Sigmoid colon (tissue), 6 donors: ENCODE measurements at regions not wholly inside any gene's neighbourhood (a gene's known extent, or its start where the extent isn't known, plus 50 kb on each side); places are given as distances from the start of the nearest gene placed in this dataset.

ENCODE experiments used
- DNase-seq: peaks from one replicate; pipeline ENCODE4 v3.0.0-alpha.2; 2019
- H3K27ac ChIP-seq, 4 donors: fragments of 200-600 bp; sonication (generic); one replicate each; pipeline ENCODE4 v1.5.1; 2016 to 2019; ENCODE audit warnings: mild to moderate bottlenecking in 1 of 4
- H3K27me3 ChIP-seq, 3 donors: fragments of 200-600 bp; sonication (generic); one replicate each; pipeline ENCODE4 v1.5.1; 2019; ENCODE audit warnings: mild to moderate bottlenecking in 1 of 3
- H3K36me3 ChIP-seq, 4 donors: fragments of 200-600 bp; sonication (generic); one replicate each; pipeline ENCODE4 v1.5.1; 2016 to 2019
- H3K4me1 ChIP-seq, 4 donors: fragments of 200-600 bp; sonication (generic); one replicate each; pipeline ENCODE4 v1.5.1; 2017 to 2019
- H3K4me3 ChIP-seq, 4 donors: fragments of 200-600 bp; sonication (generic); one replicate each; pipeline ENCODE4 v1.5.1; 2017 to 2019; ENCODE audit warnings: mild to moderate bottlenecking in 2 of 4, moderate library complexity in 1 of 4
- H3K9me3 ChIP-seq, 4 donors: fragments of 200-600 bp in 3 of 4; sonication (generic) in 3 of 4; one replicate each; pipeline versions ENCODE4 v1.5.1 to v1.6.1; 2013 to 2019
- EP300 ChIP-seq, 4 donors: sonication (generic); formaldehyde crosslinking; IDR thresholded peaks; one replicate each; pipeline ENCODE4 v1.6.1; 2017; ENCODE audit warnings: antibody characterized with exemption in 4 of 4
- POLR2A ChIP-seq, 2 donors: fragments of 450-650 bp; IDR thresholded peaks; one replicate each; pipeline ENCODE4 v1.6.1; 2016; ENCODE audit warnings: antibody characterized with exemption in 2 of 2, mild to moderate bottlenecking in 2 of 2, moderate library complexity in 2 of 2
- POLR2AphosphoS5 ChIP-seq, 4 donors: sonication (generic); formaldehyde crosslinking; IDR thresholded peaks; one replicate each; pipeline ENCODE4 v1.6.1; 2017; ENCODE audit warnings: antibody characterized with exemption in 4 of 4
- WGBS, 2 donors: extraction: QIAGEN DNeasy Blood & Tissue Kit; methylation state at CpG; one replicate each; pipeline ENCODE4 v1.1.7; 2013; 5-methylcytosine and 5-hydroxymethylcytosine counted together
- intact Hi-C: fragments of 100-400 bp; cut with DNase I; formaldehyde crosslinking; loops from one replicate; pipeline ENCODE4 v1.15.1; 2023
- TF ChIP-seq, protein P1 (sequence below), 4 experiments: fragments of 450-650 bp in 3 of 4; fragments of 200-600 bp in 1 of 4; IDR thresholded peaks; one replicate each; pipeline ENCODE4 v1.5.1; 2016 to 2019; ENCODE audit warnings: antibody characterized with exemption in 4 of 4, mild to moderate bottlenecking in 3 of 4, moderate library complexity in 2 of 4
- donor health status: healthy with polysubstance abuse.
- donor health status: healthy.

DNA sequence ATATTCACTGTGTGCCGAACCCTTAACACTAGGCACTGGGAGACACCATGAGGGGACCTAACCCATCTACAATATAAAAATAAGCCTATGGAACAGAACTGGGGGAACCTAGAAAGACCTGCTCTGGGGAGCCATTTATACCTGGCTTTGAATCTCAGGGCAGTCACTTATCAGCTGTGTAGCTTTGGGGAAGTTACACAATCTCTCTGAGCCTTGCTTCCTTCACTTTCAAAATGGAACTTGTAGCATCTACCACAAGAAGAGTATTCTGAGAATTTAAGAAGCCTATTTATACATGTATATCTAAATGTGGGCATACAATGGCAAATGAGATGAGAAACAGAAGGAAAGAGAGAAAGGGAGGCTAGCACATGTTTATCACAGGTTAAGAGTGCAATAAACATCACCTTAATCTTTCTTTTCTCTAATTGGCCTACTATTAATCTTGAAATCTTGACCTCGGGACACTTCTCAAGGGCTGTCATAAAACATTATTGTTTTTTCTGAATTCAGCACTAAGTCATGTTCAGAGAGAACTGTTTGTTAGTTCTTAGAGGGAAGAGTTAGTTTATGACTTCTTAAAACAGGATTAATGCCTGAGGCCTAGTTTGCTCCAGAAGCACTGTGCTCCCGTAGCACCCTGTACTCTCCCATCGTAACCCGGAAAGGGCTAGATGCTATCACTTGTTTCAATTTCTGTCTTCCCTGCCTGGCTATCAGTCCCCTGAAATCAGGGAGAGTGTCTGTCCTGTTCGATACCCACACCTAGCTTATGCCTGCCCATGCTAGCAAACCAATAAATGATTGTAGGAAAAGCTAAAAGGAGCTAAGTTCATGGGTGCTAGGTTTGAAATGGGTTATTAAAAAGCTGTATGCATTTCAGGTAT, 606.4 kb upstream of the CLINT1 start:
- WGBS, 2 donors, result 74 to 81% methylated on average over 6 of the region's 6 CpGs
- no peaks in the 10 kb centered on the region for H3K36me3 ChIP-seq
- intact Hi-C loops, result loop anchor here (10.0 kb wide), 1 partner anchor 291 kb away; no protein-coding TSS in a partner anchor

DNA sequence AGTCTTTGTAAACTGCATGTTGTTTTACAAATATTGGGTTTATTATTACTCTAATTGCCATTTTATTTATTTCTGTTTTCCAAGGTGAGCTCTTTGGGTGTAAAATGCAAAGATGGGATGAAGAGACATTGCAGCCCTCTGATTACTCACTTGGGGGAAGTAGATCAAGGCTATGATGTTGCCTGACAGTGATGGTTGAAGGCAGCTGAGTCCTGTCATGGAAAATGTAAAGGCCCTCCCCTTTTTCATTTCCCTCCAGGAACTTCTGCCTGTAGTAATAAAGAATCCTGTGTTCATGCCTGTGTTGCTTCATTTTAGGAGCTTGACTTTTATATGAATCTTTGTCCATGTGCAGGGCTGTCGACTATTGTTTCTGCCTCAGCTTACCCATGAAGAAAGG, 605.4 kb upstream of the CLINT1 start:
- Histone ChIP-seq H3K27ac (peak overlapping the region; percentile 26 to 68 (median 34)), H3K9me3 (no peaks in the 10 kb centered on the region), H3K27me3 (no peaks in the 10 kb centered on the region), H3K4me1 (peaks cover 0 to 43% (median 30%) of the 10 kb centered on the region in 4 donors), H3K4me3 (no peak overlapping the region), H3K36me3 (no peaks in the 10 kb centered on the region)
- intact Hi-C loops, result loop anchor here (10.0 kb wide), 1 partner anchor 290 kb away; no protein-coding TSS in a partner anchor
- DNase-seq, result no peak
- WGBS, 2 donors, result 75 to 77% methylated on average over 1 of the region's 1 CpG
- TF ChIP-seq EP300 (IDR thresholded peaks at IDR 0.05) (no peak), POLR2AphosphoS5 (IDR thresholded peaks at IDR 0.05) (peak in 3 of 4 donors; percentile 27 to 39 (median 31)), POLR2A (IDR thresholded peaks at IDR 0.05) (no peak)
- TF ChIP-seq, protein P1, sequence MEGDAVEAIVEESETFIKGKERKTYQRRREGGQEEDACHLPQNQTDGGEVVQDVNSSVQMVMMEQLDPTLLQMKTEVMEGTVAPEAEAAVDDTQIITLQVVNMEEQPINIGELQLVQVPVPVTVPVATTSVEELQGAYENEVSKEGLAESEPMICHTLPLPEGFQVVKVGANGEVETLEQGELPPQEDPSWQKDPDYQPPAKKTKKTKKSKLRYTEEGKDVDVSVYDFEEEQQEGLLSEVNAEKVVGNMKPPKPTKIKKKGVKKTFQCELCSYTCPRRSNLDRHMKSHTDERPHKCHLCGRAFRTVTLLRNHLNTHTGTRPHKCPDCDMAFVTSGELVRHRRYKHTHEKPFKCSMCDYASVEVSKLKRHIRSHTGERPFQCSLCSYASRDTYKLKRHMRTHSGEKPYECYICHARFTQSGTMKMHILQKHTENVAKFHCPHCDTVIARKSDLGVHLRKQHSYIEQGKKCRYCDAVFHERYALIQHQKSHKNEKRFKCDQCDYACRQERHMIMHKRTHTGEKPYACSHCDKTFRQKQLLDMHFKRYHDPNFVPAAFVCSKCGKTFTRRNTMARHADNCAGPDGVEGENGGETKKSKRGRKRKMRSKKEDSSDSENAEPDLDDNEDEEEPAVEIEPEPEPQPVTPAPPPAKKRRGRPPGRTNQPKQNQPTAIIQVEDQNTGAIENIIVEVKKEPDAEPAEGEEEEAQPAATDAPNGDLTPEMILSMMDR (IDR thresholded peaks at IDR 0.05), result no peak

More for the DNA sequence above, 606.4 kb upstream of the CLINT1 start:
- Histone ChIP-seq H3K4me3 (no peak overlapping the region), H3K9me3 (no peaks in the 10 kb centered on the region), H3K4me1 (peaks cover 0 to 43% (median 30%) of the 10 kb centered on the region in 4 donors), H3K27me3 (no peaks in the 10 kb centered on the region), H3K27ac (peak overlapping the region; percentile 26 to 68 (median 34))
- TF ChIP-seq POLR2A (IDR thresholded peaks at IDR 0.05) (no peak), EP300 (IDR thresholded peaks at IDR 0.05) (no peak), POLR2AphosphoS5 (IDR thresholded peaks at IDR 0.05) (peak in 3 of 4 donors; percentile 25 to 52 (median 42))
- TF ChIP-seq, protein P1 (IDR thresholded peaks at IDR 0.05), result no peak
- DNase-seq, result no peak

DNA sequence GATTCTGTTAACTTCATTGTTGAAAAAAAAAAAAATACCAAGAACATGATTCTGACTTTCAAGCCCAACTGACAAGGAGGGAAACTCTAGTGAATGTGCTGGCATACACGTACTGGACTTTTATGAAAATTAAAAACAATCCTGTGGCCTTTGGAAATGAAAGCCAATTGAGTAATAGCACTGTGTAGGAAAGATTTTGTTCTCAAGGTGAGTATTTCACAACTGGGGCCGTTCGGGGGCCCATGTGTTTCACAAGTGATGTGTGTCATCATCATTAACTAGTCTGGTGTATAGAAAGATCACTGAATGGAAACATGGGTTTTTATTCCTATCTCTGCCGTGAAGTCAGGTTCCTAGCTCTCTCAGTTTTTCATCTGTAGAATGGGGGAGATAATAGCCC, 605.0 kb upstream of the CLINT1 start:
- TF ChIP-seq POLR2AphosphoS5 (IDR thresholded peaks at IDR 0.05) (peak; percentile 28 to 74 (median 68)), POLR2A (IDR thresholded peaks at IDR 0.05) (no peak), EP300 (IDR thresholded peaks at IDR 0.05) (peak in 1 of 4 donors; percentile 28)
- Histone ChIP-seq H3K27ac (peak overlapping the region; percentile 14 to 69 (median 33)), H3K36me3 (no peaks in the 10 kb centered on the region), H3K4me1 (peaks cover 0 to 43% (median 30%) of the 10 kb centered on the region in 4 donors), H3K27me3 (no peaks in the 10 kb centered on the region), H3K9me3 (no peaks in the 10 kb centered on the region), H3K4me3 (no peak overlapping the region)
- intact Hi-C loops, result loop anchor here (10.0 kb wide), 1 partner anchor 289 kb away; no protein-coding TSS in a partner anchor
- WGBS, 2 donors, result 68 to 73% methylated on average over 4 of the region's 4 CpGs
- DNase-seq, result peak; percentile 91

DNA sequence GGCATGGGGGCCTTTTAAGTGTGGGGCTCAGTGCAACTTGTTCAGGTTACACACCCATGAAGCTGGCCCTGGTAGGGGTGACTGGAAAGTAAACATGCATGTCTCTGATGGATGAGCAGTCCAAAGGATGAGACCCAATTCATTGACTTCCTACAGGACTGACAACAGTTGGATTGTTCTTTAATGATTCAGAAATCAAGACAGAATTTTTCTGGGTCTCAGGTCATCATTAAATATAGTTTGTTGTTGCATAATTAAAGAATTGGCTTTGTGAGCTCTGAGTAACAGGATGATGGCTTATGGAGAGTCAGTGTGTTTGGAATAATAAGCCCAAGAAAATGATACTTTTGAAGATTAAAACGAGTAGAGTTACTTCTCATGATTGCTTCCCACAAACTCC, 604.2 kb upstream of the CLINT1 start:
- Histone ChIP-seq H3K4me3 (no peak overlapping the region), H3K27ac (peak overlapping the region; percentile 5 to 69 (median 52)), H3K4me1 (peaks cover 0 to 43% (median 30%) of the 10 kb centered on the region in 4 donors), H3K36me3 (no peaks in the 10 kb centered on the region), H3K27me3 (no peaks in the 10 kb centered on the region), H3K9me3 (no peaks in the 10 kb centered on the region)
- TF ChIP-seq EP300 (IDR thresholded peaks at IDR 0.05) (no peak), POLR2AphosphoS5 (IDR thresholded peaks at IDR 0.05) (peak in 1 of 4 donors; percentile 18)
- WGBS, 2 donors, result 62 to 75% methylated on average over 1 of the region's 1 CpG
- intact Hi-C loops, result loop anchor here (10.0 kb wide), 1 partner anchor 288 kb away; no protein-coding TSS in a partner anchor
- no peak for DNase-seq

DNA sequence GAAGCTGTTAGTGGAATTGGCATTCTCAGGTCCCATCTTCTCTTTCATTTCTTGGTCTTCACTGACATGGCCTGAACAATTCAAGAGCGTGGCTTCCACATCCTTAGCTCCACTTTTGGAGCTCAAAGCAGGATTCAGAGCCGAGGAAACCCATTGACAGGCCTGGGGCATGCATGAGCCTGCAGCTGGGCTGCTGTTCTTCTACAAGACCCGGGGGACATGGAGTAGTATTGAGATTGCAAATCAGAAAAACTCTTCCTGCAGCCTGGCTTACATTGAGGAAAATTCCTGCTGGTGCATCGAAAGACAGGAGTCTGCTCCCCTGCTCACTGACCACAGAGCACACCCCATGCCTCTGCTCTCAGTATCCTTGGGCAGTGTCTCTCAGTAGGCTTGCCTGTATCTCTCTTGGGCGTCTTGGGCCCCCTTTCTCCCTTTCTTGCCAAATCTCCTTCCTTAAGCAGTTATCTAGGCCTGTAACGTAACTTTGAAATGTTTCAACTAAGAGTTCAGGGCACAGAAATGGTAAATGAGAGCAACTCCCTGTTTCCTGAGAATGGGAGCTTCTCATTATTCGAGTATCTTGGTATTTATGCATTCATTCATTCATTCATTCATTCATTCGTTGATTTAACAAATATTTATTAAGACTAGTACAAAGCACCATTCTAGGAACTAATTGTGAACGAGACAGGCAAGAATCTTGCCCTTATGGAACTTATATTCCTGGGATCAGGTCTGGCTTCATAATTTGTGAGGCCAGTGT, 603.6 kb upstream of the CLINT1 start:
- 74 to 86% methylated on average over 9 of the region's 9 CpGs for WGBS, 2 donors
- no peaks in the 10 kb centered on the region for H3K9me3 ChIP-seq
- H3K27ac ChIP-seq, result peak overlapping the region in 3 of 4 donors; percentile 48 to 69 (median 56)
- H3K27me3 ChIP-seq, result no peaks in the 10 kb centered on the region
- H3K4me3 ChIP-seq, result no peak overlapping the region
- peaks cover 0 to 43% (median 30%) of the 10 kb centered on the region in 4 donors for H3K4me1 ChIP-seq
- TF ChIP-seq POLR2AphosphoS5 (IDR thresholded peaks at IDR 0.05) (no peak), EP300 (IDR thresholded peaks at IDR 0.05) (no peak), POLR2A (IDR thresholded peaks at IDR 0.05) (no peak)
- TF ChIP-seq, protein P1 (IDR thresholded peaks at IDR 0.05), result no peak
- intact Hi-C loops, result loop anchor here (10.0 kb wide), 1 partner anchor 288 kb away; no protein-coding TSS in a partner anchor
- H3K36me3 ChIP-seq, result no peaks in the 10 kb centered on the region
- DNase-seq, result no peak
